ENCODE measurements at regions not wholly inside any gene's neighbourhood (a gene's known extent, or its start where the extent isn't known, plus 50 kb on each side); places are given as distances from the start of the nearest gene placed in this dataset.

DNA sequence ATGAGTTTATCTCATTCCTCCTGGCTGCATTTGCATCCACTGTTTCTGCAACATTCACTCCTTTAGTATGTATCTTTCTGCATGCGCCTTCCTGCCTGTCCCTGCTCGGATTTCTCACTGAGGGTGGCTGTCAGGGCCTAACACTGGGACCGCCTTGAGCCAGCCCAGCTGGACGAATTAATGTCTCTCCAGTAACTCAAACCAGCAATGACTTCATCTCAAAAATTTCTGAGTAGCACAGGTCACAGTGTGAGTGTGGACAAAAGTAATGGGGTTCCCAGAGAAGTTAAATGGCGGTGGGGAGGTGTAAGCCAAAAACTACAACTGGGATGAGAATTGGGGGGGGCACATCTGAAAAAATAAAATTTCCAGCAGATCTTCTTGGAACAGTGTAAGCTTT is 444.0 kb upstream of the MGMT start:
- ATAC-seq (ENCODE audit: insufficient read depth, low FRiP score) (no peak), DNase-seq (peak; percentile 75 to 81 (median 79))
- no peak overlapping the region for H3K9ac ChIP-seq (ENCODE audit: insufficient read depth in 1 of 2, low read length in 2 of 2)
- no peak overlapping the region for H3K4me3 ChIP-seq
- H3K36me3 ChIP-seq (ENCODE audit: control insufficient read depth in 4 of 4, insufficient read depth in 4 of 4, low read length in 4 of 4), result no peaks in the 10 kb centered on the region
- H3K9me3 ChIP-seq (ENCODE audit: control insufficient read depth in 4 of 4, insufficient read depth in 3 of 4, low read length in 3 of 4), result no peaks in the 10 kb centered on the region
- H3K27me3 ChIP-seq (ENCODE audit: control insufficient read depth in 3 of 3, insufficient read depth in 3 of 3, low read length in 2 of 3), result peaks cover 0 to 2% (median 2%) of the 10 kb centered on the region in 3 donors
- 70 to 87% methylated on average over 5 of the region's 5 CpGs for WGBS, 2 donors
- H3K4me1 ChIP-seq (ENCODE audit: control insufficient read depth in 5 of 5, insufficient read depth in 5 of 5, low read length in 5 of 5), result peaks cover 0 to 39% (median 3%) of the 10 kb centered on the region in 5 donors
- TF ChIP-seq, protein P1, sequence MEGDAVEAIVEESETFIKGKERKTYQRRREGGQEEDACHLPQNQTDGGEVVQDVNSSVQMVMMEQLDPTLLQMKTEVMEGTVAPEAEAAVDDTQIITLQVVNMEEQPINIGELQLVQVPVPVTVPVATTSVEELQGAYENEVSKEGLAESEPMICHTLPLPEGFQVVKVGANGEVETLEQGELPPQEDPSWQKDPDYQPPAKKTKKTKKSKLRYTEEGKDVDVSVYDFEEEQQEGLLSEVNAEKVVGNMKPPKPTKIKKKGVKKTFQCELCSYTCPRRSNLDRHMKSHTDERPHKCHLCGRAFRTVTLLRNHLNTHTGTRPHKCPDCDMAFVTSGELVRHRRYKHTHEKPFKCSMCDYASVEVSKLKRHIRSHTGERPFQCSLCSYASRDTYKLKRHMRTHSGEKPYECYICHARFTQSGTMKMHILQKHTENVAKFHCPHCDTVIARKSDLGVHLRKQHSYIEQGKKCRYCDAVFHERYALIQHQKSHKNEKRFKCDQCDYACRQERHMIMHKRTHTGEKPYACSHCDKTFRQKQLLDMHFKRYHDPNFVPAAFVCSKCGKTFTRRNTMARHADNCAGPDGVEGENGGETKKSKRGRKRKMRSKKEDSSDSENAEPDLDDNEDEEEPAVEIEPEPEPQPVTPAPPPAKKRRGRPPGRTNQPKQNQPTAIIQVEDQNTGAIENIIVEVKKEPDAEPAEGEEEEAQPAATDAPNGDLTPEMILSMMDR (IDR thresholded peaks at IDR 0.05; ENCODE audit: control extremely low read depth, extremely low read depth), result no peak
- no peak overlapping the region for H3K27ac ChIP-seq (ENCODE audit: low read depth in 1 of 2, low read length in 1 of 2)

DNA sequence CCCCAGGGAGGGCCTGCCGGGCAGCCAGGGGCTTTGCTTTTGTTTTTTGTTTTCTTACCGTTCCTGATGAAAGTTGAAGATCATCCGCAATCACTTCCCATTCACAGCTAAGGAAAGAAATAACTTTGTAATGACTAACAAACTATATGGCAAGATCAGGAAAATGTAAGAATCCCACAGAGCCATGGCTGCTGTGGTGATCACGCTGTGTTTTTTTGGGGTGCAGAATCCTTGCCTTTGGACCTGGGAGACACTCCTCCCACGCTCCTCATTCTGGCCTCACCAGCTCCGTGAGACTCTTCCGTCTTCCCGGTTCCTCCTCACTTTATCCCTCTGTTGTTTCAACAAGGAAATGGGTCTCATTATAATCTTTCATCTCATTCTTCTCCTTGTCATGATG is 443.0 kb upstream of the MGMT start:
- DNase-seq, result no peak
- no peak overlapping the region for H3K4me3 ChIP-seq
- H3K4me1 ChIP-seq (ENCODE audit: control insufficient read depth in 5 of 5, insufficient read depth in 5 of 5, low read length in 5 of 5), result peaks cover 0 to 39% (median 3%) of the 10 kb centered on the region in 5 donors

DNA sequence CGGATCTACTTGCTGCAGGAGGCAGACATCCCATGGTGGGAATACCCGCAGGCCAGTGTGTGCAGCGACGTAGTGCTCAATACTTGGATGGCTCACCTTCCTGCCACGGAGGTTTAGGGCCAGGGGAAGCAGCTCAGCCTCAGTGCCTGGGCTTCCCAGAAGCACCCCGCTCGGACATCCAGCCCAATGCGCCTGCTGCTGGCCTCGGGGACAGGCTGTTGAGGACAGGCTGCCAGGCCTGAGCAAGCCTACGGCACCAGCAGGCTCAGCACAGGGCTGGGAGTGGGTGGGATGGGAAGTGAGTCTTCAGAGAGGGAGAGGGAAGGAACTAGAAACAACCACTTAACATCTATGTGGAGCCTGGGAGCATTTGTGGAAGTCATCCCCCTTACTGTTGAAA is 441.3 kb upstream of the MGMT start:
- H3K27me3 ChIP-seq (ENCODE audit: control insufficient read depth in 3 of 3, insufficient read depth in 3 of 3, low read length in 2 of 3), result peaks cover 0 to 23% (median 13%) of the 10 kb centered on the region in 3 donors
- H3K27ac ChIP-seq (ENCODE audit: low read depth in 1 of 2, low read length in 1 of 2), result no peak overlapping the region
- peaks cover 0 to 39% (median 3%) of the 10 kb centered on the region in 5 donors for H3K4me1 ChIP-seq (ENCODE audit: control insufficient read depth in 5 of 5, insufficient read depth in 5 of 5, low read length in 5 of 5)
- TF ChIP-seq, protein P1 (IDR thresholded peaks at IDR 0.05; ENCODE audit: control extremely low read depth, extremely low read depth), result no peak
- ATAC-seq (ENCODE audit: insufficient read depth, low FRiP score) (no peak), DNase-seq (no peak)
- no peak overlapping the region for H3K4me3 ChIP-seq
- no peak overlapping the region for H3K9ac ChIP-seq (ENCODE audit: insufficient read depth in 1 of 2, low read length in 2 of 2)
- H3K9me3 ChIP-seq (ENCODE audit: control insufficient read depth in 4 of 4, insufficient read depth in 3 of 4, low read length in 3 of 4), result no peaks in the 10 kb centered on the region
- WGBS, 2 donors, result 81 to 91% methylated on average over 10 of the region's 10 CpGs
- no peaks in the 10 kb centered on the region for H3K36me3 ChIP-seq (ENCODE audit: control insufficient read depth in 4 of 4, insufficient read depth in 4 of 4, low read length in 4 of 4)

More for the DNA sequence above, 443.0 kb upstream of the MGMT start:
- H3K9ac ChIP-seq (ENCODE audit: insufficient read depth in 1 of 2, low read length in 2 of 2), result no peak overlapping the region
- no peaks in the 10 kb centered on the region for H3K36me3 ChIP-seq (ENCODE audit: control insufficient read depth in 4 of 4, insufficient read depth in 4 of 4, low read length in 4 of 4)
- no peaks in the 10 kb centered on the region for H3K9me3 ChIP-seq (ENCODE audit: control insufficient read depth in 4 of 4, insufficient read depth in 3 of 4, low read length in 3 of 4)
- H3K27me3 ChIP-seq (ENCODE audit: control insufficient read depth in 3 of 3, insufficient read depth in 3 of 3, low read length in 2 of 3), result peaks cover 0 to 9% (median 5%) of the 10 kb centered on the region in 3 donors
- ATAC-seq (ENCODE audit: insufficient read depth, low FRiP score), result no peak
- no peak overlapping the region for H3K27ac ChIP-seq (ENCODE audit: low read depth in 1 of 2, low read length in 1 of 2)
- WGBS, 2 donors, result 78 to 81% methylated on average over 8 of the region's 8 CpGs
- TF ChIP-seq, protein P1 (IDR thresholded peaks at IDR 0.05; ENCODE audit: control extremely low read depth, extremely low read depth), result no peak

DNA sequence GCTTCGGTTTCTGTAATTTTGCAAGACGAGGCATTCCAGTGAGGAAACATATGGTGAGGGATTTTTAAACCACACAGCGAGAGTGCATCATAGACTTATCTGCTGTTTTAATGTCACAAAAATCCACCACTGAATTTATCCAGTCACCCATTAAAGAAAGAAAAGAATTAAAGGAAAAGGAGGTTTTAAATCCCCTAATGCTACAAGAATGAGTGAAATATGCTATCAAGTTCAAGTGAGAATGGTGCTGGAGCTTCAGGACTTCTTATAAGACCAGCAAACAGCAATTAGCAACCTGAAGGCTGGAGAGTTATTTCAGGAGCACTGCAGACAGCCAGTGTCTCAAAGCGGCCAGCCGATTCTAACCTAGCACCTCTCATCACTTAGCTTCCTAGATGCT is 439.1 kb upstream of the MGMT start:
- TF ChIP-seq, protein P1 (IDR thresholded peaks at IDR 0.05; ENCODE audit: control extremely low read depth, extremely low read depth), result no peak
- no peaks in the 10 kb centered on the region for H3K9me3 ChIP-seq (ENCODE audit: control insufficient read depth in 4 of 4, insufficient read depth in 3 of 4, low read length in 3 of 4)
- H3K27me3 ChIP-seq (ENCODE audit: control insufficient read depth in 3 of 3, insufficient read depth in 3 of 3, low read length in 2 of 3), result peaks cover 0 to 39% (median 28%) of the 10 kb centered on the region in 3 donors
- no peak overlapping the region for H3K9ac ChIP-seq (ENCODE audit: insufficient read depth in 1 of 2, low read length in 2 of 2)
- no peaks in the 10 kb centered on the region for H3K36me3 ChIP-seq (ENCODE audit: control insufficient read depth in 4 of 4, insufficient read depth in 4 of 4, low read length in 4 of 4)
- peak in 2 of 3 donors; percentile 48 to 50 for DNase-seq
- 48 to 66% methylated on average over 5 of the region's 5 CpGs for WGBS, 2 donors
- no peak overlapping the region for H3K27ac ChIP-seq (ENCODE audit: low read depth in 1 of 2, low read length in 1 of 2)
- no peak overlapping the region for H3K4me3 ChIP-seq
- peaks cover 0 to 20% (median 0%) of the 10 kb centered on the region in 5 donors for H3K4me1 ChIP-seq (ENCODE audit: control insufficient read depth in 5 of 5, insufficient read depth in 5 of 5, low read length in 5 of 5)
- ATAC-seq (ENCODE audit: insufficient read depth, low FRiP score), result no peak

Measured in lung (tissue), 11 donors.